Left renal pelvis (tissue), 4 donors: ENCODE measurements at regions not wholly inside any gene's neighbourhood (a gene's known extent, or its start where the extent isn't known, plus 50 kb on each side); places are given as distances from the start of the nearest gene placed in this dataset.
"Not testable (repeated sequence)": the region's sequence is repeated elsewhere in the genome, so short reads cannot be mapped to it uniquely, and the experiment has no call there.

Experiments
- DNase-seq, 4 donors: peaks; one replicate each; pipeline ENCODE4 v3.0.0-alpha.2; 2013; ENCODE audit warnings: low read depth in 4 of 4, low spot score in 3 of 4

DNA sequence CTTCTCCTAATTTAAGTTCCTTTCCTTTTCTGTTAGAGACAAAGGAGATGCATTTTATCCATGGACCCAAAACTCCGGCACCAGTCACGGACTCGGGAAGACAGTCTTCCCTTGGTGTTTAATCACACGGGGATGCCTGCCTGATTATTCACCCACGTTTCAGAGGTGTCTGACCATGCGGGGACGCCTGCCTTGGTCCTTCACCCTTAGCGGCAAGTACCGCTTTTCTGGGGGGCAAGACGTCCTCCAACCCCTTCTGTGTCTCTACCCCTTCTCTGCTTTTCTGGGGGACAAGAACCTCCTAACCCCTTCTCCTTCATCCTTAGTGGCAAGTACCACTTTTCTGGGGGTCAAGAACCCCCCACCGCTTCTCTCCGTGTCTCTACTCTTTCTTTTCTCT is 816.9 kb upstream of the VRK2 start:
- DNase-seq, result not testable (repeated sequence)

DNA sequence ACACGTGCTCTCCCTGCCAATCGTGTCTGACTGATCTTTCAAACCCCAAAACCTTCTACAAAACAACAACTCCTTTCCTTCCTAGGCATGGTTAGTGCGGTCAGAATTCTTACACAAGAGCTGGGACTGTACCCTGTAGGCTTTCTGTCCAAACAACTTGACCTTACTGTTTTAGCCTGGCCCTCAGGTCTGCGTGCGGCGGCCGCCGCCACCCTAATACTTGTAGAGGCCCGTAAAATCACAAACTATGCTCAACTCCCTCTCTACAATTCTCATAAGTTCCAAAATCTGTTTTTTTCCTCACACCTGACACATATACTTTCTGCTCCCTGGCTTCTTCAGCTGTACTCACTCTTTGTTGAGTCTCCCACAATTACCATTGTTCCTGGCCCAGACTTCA is 814.3 kb upstream of the VRK2 start:
- DNase-seq, result not testable (repeated sequence)

DNA sequence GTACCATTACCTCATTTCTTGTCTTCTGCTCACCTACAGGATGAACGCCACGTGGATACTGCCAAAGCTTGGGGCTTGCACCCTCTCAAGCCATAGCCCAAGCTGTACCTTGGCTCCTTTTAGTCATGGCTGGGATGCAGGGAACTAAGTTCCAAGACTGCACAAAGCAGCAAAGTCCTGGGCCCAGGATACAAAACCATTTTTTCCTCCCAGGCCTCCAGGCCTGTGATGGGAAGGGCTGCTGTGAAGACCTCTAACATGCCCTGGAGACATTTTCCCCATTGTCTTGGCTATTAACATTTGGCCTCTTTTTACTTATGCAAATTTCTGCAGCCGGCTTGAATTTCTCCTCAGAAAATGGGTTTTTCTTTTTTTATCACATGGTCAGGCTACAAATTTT is 795.1 kb upstream of the VRK2 start:
- DNase-seq, result not testable (repeated sequence)

DNA sequence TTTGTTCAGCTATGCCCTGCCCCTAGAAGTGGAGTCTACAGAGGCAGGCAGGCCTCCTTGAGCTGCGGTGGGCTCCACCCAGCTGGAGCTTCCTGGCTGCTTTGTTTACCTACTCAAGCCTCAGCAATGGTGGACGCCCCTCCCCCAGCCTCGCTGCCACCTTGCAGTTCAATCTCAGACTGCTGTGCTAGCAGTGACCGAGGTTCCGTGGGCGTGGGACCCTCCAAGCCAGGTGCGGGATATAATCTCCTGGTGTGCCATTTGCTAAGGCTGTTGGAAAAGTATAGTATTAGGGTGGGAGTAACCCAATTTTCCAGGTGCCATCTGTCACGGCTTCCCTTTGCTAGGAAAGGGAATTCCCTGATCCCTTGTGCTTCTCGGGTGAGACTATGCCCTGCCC is 770.2 kb upstream of the VRK2 start:
- DNase-seq, result not testable (repeated sequence)

DNA sequence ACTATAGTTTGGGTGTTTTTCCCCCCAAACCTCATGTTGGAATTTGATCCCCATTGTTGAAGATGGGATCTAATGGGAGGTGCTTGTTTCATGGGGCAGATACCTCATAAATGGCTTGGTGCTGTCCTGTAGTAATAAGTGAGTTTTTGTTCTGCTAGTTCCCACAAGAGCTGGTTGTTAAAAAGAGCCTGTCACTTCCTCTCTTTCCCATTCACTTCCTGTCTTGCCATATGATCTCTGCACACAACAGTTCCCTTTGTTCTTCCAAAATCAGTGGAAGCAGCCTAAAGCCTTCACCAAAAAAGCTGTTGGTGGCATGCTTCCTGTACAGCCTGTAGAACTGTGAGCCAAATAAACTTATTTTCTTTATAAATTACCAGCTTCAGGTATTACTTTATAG is 768.2 kb upstream of the VRK2 start:
- DNase-seq, result no peak

DNA sequence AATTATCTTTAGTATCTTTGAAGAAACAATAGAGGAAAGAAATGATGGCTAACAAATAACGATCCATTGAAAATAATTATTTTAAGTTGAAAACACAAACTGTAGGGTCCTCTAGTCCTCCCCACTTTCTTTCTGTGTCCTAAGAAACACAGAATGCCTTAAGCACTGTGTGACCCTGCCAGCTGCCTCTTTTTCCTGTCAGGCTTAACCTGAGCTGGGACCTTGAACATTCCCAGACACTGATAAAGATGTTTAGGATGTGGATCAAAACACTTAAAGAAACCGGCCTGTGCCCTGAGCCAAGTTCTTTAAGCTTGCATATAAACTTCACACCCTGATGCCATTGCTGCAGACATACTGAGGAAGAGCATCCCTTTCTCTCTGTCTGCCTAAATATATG is 755.4 kb upstream of the VRK2 start:
- DNase-seq, result no peak

DNA sequence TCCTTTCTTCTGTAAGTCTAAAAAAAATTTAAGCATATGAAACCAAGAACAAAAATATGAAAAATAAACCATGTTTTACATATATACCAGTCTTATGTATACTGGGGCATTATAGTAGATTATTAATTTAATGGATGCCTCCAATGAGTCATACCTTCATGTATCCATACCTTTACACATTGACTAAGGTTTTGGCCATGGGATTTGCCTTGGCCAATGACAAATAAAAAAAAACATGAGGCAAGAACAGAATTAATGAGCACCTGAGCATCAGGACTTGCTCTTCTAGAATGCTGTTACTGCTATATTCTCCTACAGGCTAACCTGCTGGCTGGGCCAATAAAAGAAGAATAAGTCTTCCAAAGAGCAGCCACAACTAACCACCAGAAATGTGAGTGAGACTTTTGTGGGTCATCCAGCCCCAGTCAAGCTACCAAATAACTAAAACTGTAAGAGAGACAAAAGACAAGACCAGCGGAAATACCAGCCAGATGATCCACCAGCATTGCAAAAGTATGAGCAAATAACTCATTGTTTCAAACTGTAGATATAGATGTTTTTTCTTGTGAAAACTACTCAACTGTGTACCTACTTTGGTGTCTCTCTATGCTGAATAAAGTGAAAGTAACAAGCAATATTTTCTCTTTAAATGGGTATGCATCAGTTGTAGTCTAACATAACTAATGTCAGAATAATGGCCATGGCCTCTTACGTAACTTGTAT is 749.6 kb upstream of the VRK2 start:
- DNase-seq, result no peak

DNA sequence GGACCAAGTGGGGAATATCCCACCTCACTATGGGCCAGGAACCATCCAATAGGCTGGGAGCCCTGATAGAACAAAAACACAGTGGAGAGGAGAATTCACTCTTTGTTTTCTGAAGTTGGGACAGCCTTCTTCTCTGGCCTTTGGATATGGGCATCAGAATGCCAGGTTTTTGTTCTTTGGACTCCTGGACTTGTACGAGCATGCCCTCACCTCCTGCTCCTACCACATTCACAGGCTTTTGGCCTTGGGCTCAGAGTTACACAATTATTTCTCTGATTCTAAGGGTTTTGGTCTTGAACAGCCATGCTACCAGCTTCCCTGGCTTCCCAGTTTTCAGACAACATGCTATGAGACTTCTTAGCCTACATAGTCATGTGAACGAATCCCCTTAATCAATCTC is 732.9 kb upstream of the VRK2 start:
- no peak for DNase-seq

DNA sequence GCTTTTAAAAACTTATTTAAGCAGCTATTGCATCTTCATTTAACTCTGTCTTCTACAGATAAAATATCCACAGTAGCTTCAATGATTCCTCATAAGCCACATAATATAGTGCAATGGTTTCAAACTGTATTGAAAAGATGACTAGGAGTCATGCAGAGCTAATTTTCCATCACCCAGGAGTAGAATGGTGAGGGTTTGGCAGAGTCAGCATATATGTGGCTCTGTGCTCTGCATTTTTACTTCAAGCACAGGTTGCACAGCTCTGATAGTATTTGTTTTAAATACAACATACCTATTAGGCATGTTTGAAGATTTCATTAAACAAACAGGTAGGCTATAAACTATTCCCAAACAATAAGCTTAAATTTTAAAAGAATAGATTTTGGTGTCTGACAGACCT is 731.9 kb upstream of the VRK2 start:
- DNase-seq, result no peak

DNA sequence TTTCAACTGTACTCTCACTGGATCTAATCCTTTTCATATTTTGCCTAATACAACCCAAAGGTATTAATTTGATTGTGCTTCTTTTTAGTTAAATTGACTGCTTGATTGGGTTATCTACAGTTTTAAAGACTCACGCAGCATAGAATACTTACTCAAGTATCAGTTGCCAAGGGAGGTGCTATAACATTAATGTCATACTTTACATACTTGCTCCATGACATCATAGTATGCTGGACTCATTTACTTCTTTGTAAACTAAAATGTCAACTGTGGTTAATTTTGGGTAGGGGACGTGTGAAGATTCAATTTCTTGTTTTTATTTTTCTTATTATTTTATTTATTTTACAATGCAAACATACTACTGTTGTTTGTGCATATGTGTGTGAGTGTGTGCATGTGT is 716.2 kb upstream of the VRK2 start:
- DNase-seq, result no peak

DNA sequence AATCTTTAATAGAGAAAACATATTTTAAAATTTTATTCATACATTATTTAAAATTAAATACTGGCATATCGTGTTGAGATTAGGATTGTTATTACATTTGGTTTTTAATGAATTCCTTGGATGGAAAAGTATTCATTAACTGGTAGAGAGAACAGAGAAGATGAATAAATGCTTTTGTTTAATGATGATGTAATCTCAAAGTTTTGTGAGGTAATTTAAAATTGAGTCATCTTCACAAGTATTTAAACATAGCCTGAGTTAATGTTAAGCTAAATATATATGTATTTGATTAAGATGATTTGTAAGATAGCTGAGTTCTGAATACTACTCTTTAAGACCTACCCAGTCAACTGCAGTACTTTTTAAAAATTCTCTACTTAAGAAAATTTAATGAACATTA is 713.4 kb upstream of the VRK2 start:
- DNase-seq, result no peak

DNA sequence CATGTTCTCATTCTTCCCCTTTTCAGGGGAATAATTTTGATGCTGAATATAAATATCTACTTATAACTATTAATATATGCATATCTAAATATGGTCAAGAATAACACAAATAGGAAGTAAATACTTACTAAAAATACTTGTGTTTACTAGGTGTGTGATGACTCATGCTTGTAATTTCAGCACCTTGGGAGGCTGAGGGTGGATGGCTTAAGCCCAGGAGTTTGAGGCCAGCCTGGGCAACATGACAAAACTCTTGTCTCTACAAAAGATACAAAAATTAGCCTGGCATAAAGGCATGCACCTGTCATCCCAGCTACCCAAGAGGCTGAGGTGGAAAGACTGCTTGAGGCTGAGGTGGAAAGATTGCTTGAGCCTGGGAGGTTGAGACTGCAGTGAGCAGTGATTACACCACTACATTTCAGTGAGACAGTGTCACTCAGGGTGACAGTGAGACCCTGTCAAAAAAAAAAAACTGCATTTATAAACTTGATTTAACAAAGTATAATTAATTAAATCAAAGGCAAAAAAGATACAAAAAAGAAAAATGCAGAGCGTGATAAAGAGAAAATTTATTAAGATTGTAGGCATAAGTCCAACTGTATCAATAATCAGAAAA is 703.1 kb upstream of the VRK2 start:
- DNase-seq, result no peak

DNA sequence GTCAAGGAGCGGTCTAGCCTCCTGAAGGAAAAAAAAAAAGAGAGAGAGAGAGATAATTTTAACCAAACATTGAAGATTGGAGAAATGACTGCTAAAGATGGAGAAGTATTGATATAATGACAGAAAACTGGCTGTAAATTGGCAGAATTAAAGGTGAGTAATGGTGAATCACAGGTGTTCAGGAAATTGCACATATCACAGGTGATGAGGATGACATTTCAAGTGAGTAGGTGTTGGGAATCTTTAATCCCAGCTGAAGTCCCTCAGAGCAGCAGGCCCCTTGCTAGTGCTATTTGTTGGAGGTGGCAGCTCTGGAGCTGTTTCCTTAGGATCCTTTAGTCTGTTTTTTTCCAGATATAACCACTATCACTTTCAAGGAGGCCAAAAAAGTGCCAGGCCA is 678.4 kb upstream of the VRK2 start:
- DNase-seq, result no peak

DNA sequence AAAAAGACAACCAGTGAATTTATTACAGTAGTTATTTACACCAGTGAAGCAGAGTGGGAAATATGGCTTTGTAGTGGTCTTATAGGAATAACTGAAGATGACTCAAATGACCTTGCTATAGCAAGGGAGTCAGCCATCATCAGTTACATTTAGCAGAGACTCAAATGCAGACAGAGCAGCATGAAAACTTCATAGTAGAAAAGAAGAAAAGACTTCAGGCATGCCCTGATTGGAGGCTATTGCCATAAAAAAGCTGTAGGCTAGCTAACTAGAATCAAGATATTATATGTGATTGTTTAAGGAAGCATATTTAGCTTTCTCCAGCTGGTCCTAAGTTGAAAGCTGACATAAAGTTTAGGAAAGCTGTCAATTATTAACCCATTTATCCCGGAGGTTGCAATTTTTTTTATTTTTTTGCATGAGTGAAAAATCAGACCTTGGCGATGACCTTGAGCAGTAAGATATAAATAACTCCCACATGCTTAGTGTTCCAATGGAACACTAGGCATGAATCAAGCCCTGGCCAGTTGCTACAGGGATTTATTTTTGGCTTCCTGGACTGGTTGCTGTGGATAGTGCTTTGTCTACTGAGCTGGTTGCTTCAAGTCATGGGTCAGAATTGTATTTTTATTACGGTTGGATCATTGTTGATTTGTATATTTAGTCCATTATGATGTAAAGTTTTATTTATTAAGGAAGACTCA is 675.6 kb upstream of the VRK2 start:
- DNase-seq, result no peak

DNA sequence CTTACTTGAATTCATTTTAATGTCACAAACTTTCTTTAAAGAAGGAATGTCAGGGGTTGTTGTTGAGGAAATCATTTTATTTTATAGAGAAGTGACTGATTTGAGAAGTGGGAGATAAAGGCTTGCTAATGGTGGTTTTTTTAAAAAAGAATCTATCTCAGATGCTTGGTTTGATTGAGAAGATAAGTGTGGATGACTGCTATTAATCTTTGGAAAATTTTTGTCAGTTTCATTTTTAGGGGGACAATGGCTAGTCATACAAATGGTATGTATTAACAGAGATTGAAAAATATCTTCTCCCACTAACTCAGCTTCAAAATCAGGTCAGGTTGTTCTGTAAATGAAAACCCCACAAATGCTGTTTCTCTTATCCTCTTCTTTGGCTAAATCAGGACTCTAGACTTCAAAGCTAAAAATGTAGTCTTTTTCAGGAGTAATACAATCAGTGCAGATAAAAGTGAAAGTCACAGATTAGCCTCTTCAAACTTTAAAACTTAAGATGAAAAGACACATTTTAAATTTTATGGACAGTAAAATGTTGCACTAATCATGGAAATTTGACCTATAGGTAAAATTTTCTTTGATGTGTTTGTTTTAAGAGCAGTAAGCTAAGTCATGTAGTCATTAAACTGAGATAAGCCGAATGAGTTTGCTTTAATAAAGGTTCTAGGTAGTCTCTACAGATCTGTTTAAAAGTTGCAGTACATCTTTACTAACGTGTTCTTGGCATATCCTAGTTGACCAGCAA is 674.2 kb upstream of the VRK2 start:
- DNase-seq, result no peak

DNA sequence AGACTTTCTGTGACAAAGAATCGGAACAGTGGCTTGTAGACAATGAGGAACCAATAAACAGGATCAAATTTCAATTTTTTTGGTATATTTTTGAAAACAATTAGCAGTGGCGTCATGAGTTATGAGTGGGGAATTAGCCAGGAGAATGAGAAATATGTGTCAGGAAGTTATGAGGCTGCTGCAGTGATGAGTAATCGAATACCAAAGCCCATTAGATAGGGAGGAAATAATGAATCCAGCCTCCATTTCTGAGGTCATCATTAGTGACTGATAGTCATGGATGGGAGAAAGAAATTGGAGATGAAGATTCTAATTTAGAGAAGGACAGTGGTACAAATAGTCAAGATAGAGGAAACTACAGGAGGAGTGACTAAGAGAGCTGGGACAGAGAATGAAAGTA is 673.1 kb upstream of the VRK2 start:
- DNase-seq, result no peak

DNA sequence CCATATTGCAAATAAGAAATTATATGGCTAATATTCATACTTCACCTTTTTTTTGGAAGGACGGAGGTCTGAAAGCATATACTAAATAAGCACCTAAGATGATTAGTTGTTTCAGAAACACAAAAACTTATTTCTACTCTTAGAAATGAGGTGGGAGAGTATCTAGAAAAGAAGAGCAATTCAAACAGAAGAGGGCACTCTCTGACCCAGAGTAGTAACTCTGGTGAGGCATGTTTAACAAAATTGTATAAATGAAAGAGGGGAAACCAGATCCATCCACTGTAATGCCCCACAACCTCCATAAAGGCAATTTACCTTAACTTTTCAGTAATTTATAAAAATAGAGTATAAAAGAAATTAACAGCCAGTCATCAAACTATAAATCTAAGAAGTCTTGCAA is 669.6 kb upstream of the VRK2 start:
- no peak for DNase-seq

DNA sequence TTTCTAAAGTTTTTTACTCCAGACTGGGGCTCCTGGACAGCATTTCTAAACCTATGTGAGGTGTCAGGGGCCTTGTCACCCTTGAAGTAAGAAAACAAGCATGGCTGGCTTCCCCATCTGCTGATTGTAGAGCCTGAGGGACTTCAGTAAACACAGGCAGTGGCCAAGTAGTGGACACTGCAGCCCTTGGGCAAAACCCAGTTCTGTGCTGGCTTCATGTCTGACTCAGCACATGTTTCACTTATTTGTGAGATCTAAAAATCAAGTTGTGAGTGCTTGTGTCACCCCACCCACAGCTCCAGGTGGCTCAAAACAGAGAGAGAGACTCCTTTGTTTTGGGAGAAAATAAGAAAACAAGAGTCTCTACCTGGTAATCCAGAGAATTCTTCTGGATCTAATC is 660.3 kb upstream of the VRK2 start:
- no peak for DNase-seq

DNA sequence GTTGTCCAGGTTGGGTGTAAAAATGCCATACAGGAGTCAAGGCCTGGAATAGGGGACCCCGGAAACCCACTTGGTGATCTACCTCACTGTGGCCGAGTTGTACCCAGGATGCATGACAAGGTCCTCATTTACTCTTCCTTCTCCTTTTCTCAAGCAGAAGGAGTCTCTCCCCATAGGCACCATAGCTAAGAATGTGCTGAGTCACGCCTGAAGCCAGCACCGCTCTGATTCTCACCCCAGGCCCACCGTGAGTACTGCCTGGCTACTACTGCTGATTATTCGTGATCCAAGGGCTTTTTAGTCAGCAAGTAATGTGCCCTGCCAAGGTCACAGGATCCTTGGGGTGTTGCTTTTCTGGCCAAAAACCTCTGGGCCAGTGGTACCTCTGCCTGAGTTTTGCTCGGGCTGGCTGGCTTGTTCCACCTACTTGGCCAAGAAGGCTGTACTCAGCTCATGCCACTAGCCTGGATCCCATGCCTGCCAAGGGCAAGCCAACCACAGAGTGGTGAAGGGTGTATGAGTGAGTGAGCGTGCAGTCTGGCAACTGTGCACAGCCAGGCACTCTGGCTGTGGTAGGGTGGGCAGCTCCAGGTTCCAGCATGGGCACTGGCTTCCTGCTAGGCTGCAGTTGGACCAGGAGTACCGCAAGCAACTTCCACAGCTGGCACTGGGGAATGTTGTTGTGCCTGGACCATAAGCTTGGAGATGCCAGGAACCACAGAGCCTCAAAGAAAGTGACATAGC is 650.1 kb upstream of the VRK2 start:
- no peak for DNase-seq

DNA sequence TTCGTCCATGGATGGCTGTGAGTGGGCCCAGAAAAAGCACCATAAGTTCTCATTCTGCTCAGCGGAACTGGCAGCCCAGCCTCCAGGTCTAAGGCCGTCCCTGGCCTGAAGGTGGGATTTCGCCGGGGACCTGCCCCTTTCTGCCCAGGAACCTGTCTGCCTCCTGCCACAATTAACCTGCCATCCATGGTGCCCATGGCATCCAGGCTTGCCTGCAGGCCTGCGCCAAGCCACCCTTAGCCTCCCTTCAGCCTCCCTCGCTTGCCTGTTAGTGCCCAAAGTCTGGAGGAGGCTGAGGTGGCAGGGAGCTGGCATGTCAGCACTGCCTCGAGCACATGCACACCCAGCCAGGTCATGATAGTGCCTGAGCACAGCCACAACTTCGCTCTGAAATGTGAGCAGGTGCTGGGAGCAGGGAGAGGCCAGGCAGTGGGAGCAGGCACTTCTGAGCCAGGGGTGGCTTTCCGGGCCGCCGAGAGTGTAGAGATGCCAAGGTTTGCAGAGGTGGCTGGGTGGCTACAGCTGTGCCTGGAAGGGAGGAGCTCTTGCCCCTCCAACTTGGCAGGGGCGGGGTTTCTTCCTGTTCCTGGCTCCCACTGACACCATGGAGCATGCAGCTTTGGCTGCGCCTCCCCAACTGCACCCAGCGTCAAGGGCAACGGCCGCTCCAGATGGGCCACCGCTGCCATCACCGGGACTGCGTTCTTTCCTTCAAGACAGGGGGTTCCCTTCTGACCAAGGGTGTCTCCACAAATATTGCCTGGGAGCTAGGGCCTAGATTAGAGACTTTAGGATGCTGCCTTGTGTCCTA is 648.9 kb upstream of the VRK2 start:
- DNase-seq, result no peak
